NCI-H446 (cell line): ENCODE measurements at regions not wholly inside any gene's neighbourhood (a gene's known extent, or its start where the extent isn't known, plus 50 kb on each side); places are given as distances from the start of the nearest gene placed in this dataset.
"Not testable (repeated sequence)": the region's sequence is repeated elsewhere in the genome, so short reads cannot be mapped to it uniquely, and the experiment has no call there.

Source experiments
- DNase-seq, 2 experiments: peaks; one replicate each; lab custom pipeline; 2025; lab: John Stamatoyannopoulos, UW

GRCh38 chr13:44814161-44814560 is 175.1 kb downstream of the NUFIP1 start:
- DNase-seq = no peak

DNA sequence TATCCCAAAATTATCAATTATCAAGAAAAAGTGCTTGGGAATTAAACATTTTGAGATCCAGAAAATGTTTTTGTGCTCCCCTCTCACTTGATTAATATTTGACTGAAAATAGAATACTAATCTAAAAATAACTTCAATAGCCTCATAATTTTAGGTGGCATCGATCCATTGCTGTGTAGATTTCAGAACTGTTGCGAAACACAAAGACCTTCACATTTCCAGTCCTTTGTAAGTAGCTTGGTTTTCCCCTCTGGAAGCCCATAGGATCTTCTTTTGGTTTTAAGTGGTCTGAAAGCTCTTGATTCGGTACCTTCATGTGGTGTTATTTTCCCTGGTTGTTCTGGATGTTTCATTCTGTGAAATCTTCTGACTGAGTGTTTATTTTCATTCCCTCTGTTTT is 176.5 kb downstream of the NUFIP1 start:
- DNase-seq = no peak

DNA sequence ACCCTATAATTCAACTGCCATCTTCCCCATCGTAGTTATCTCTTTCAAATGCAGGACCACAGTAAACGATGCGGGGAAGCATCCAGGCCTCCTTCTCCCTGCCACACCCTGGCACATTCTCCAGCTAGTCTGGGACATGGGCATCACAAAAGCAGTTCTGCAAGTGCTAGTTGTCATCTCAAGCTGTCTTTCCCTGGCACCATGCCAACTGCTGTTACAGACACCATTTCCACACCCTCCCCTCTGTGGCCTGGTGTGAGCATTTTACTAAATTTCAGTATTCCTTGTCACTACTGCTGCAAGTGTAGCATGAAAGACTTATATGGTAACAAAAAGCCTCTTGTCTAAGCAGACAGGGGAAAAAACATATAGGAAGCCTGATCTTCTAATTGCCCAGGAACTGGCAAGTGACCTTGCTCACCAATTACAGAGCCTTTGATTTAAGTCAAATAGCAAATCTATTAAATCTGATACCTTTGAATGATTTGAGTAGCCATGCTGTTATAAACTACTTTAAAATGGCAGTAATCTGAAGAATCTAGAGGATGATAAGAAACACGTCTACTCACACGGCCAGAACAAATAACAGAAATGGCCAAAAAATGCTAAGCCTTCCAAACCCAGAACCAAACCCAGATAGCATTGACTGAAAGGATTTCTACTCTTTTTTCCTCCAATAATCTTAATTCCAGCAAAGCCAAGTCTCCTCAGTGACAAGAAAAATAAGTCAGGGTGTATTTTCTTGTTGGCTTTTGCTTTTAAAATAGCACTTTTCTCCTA is 179.0 kb downstream of the NUFIP1 start:
- DNase-seq = peak; percentile 5 to 54

DNA sequence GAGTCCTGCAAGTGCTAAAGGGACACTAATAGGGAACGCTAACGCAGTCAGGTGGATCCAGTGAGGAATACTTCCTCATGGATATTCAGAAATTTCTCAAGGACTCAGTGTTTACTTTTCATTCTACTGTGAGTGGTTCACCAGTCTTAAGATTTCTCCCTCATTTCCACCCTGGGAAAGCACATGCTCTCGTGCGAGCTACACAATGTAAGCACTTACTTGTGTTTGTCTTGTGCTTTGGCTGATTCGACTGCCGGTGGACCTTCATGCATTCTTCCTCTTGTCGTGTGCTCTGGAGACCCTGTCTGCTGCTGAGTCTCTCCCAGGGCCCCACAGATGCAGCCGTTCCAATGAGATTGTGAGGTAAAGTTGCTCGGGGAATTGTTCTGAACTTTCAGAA is 180.1 kb downstream of the NUFIP1 start:
- DNase-seq = no peak

GRCh38 chr13:44808185-44808584 is 181.1 kb downstream of the NUFIP1 start:
- DNase-seq = no peak

- DNase-seq = no peak
Measured at GRCh38 chr13:44807449-44808034, 181.7 kb downstream of the NUFIP1 start.

- DNase-seq = no peak
Measured at GRCh38 chr13:44806826-44807225, 182.4 kb downstream of the NUFIP1 start.

- no peak for DNase-seq
Measured at GRCh38 chr13:44805585-44805984, 183.7 kb downstream of the NUFIP1 start.

- DNase-seq = no peak
Measured at GRCh38 chr13:44803390-44803789, 185.9 kb downstream of the NUFIP1 start.

GRCh38 chr13:44802491-44802890 is 186.8 kb downstream of the NUFIP1 start:
- no peak for DNase-seq

DNA sequence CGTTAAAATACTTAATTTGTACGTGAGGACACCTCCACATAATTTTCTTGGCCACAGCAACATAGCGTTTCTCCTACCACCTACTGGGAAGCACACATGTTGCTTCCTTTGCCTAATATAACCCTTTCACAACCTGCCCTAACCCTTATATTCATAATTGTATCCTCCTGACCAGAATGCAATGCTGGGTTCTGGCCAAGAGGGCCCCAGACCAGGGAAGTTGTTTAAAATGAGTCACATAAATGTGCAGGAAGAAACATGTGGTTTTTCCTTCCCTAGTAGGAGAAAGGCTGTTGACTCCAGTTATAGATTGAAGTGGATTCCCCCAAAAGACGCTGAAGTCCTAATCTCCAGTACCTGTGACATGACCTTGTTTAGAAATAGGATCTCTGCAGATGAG is 187.3 kb downstream of the NUFIP1 start:
- DNase-seq = peak in 1 of 2 experiments; percentile 3

DNA sequence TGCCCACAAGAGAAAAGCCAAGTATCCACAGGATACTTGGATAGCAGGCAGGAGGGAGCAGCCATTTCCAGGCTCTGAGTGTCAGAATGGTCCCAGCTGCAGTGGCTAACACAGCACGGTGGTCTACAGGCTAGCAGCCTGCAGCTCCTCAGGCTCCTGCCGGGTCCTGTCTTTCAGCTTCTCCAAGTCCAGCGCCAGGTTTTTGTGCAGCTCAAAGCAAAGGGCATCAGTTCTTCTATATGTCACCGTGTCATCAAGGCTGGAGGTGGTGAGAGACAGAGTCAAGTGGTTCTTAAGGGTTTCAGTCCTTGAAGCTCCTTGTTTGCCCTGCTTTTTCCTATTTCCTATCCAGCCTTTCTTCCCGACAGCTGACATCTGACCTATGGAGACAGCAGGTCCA is 188.6 kb downstream of the NUFIP1 start:
- no peak for DNase-seq

GRCh38 chr13:44797685-44798084 is 191.6 kb downstream of the NUFIP1 start:
- DNase-seq = no peak

DNA sequence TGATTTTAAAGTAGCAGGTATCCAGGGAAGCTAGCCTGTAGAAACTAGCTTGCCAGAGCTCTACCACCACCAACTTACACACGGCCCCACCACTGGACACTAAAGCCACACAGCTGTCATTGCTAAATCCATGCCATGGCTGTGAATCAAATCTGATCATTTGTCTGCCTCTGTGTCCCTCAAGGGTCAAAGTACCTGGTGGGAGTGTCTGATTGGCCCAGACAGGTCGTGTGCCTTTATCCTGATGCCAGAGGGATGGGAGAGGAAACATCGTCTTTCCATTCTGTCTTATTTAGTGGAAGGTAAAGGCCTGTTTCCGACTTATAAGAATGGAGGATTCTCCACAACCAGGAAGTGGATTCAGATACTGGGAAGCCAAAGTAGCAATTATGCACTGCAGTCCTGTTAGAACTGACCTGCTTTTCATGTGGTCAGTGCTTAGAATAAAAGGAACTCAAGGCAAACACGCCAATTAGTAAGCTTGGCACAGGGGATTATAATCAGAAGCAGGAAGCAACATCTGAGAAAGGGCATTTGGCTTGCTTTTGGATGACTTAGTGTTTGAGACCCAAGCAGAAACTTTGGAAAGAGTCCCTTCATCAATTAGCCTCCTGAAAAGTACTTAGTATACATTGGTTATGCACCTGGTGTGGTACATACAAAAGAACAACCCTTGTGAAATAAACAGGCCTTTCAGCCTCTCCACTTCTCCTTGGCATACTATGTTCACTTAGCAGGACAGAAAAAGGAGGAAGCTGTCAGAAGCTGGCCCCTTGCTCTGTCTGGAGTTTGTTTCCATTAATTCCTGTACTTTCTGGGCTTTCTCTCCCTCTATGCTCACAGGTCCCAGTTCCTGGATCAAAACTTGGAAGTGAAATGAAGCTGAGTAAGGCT is 192.4 kb downstream of the NUFIP1 start:
- peak in 1 of 2 experiments; percentile 3 for DNase-seq

DNA sequence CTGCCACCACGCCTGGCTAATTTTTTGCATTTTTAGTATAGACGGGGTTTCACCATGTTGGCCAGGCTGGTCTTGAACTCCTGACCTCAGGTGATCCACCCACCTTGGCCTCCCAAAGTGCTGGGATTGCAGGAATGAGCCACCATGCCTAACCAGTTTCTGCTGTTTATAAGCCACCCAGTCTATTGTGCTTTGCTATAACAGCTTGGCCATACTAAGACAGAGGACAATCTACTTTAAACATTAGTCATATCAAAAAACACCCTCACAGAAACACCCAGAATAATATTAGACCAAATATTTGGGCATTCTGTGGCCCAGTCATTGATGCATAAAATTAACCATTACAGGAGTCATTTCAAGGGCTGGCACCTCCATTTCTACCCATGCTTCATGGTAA is 193.2 kb downstream of the NUFIP1 start:
- not testable (repeated sequence) for DNase-seq

DNA sequence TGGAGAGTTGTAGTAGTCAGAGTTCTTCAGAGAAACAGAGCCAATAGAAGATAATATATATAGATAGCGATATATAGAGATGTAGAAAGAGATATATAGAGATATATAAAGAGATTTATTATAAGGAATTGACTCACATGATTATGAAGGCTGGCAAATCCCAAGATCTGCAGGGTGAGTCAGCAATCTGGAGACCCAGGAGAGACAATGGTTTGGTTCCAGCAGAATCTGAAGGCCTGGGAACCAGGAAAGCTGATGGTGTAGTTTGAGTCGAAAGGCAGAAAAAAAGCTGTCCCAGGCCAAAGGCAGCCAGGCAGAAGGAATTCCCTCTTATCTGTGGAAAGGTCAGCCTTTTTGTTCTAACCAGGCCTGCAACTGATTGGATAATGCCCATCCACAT is 194.1 kb downstream of the NUFIP1 start:
- DNase-seq = no peak

GRCh38 chr13:44792096-44792495 is 197.2 kb downstream of the NUFIP1 start:
- DNase-seq = no peak

GRCh38 chr13:44790289-44790688 is 199.0 kb downstream of the NUFIP1 start:
- DNase-seq = no peak

- DNase-seq = no peak
Measured at GRCh38 chr13:44787617-44788016, 201.7 kb downstream of the NUFIP1 start.

DNA sequence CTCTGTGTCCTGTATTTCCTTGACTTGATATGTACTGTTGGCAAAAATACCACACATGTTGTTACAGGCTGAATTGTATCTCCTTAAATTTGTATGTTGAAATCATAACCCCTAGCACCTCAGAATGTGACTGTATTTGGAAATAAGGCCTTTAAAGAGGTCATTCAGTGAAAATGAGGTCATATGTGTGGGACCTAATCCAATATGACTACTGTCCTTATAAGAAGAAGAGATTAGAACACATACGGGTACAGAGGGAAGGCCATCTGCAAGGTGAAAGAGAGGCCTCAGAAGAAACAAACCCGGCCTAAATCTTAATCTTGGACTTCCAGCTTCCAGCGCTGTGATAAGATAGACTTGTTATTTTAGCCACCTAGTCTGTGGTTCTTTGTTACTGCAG is 202.5 kb downstream of the NUFIP1 start:
- DNase-seq = no peak

DNA sequence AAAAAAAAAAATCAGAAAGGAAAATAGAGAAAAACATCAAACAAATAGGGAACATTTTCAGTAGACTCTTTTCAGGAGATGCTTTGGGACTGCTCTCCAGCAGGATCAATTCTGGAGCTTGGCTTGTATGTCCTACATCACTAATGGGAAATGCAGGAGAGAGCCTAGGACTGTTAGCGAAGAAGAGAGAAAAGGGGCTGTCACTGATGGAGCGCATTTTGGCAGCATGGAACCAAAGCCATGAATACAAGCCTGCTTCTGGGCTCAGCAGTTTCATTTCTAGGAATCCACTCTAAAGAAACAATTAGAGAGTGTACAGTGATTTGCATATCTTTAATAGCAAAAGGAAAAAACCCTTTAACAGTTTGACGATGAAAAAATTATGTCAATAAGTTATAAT is 203.9 kb downstream of the NUFIP1 start:
- DNase-seq = no peak

DNA sequence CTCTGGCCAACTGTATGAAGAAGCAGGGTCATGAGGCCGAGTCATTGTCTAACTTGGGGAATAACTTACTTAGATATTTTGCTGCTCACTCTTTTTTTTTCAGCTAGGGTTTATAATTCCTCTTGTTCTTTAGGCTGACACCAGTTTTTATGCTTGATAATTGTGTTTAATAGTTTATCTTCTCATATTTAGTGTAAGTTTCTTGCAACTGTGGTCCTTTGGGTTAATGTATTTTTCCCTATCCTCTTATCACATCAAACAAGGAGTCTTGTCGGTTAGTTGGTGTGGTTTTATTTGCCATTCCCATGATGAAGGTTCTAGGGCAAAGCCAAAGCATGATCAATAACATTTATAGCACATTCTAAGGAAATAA is 204.6 kb downstream of the NUFIP1 start:
- no peak for DNase-seq
